Tibial nerve (tissue), 3 donors: ENCODE measurements at regions not wholly inside any gene's neighbourhood (a gene's known extent, or its start where the extent isn't known, plus 50 kb on each side); places are given as distances from the start of the nearest gene placed in this dataset.

Experiments
- POLR2A ChIP-seq, 2 donors: fragments of 450-650 bp; IDR thresholded peaks; one replicate each; pipeline ENCODE4 v1.6.1; 2017; ENCODE audit warnings: antibody characterized with exemption in 2 of 2, mild to moderate bottlenecking in 2 of 2, moderate library complexity in 2 of 2
- TF ChIP-seq, protein P1 (sequence below), 5 experiments: fragments of 200-600 bp in 3 of 5; fragments of 450-650 bp in 2 of 5; sonication (generic) in 3 of 5; IDR thresholded peaks; one replicate each; pipeline ENCODE4 v1.5.1; 2016 to 2019; ENCODE audit warnings: antibody characterized with exemption in 5 of 5, mild to moderate bottlenecking in 3 of 5, moderate library complexity in 2 of 5

DNA sequence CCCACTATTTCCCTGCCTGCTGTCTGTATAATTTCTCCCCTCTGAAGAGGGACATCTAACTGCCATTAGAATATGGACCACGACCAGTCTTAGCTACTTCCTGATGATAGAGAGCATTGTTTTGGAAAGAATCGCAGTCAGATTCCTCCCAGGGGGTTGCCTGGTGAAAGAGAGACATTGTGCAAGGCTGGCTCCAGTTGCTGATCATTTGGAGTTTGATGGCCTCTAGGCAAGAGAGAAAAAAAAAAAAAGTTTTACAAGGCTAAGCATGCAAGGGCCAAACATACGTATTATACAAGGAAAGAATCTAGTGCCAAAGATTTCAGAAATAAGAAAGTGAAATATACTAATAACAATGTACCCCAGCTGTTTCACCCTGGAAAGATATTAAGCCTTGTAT, 182.2 kb downstream of the CMPK2 start:
- TF ChIP-seq, protein P1, sequence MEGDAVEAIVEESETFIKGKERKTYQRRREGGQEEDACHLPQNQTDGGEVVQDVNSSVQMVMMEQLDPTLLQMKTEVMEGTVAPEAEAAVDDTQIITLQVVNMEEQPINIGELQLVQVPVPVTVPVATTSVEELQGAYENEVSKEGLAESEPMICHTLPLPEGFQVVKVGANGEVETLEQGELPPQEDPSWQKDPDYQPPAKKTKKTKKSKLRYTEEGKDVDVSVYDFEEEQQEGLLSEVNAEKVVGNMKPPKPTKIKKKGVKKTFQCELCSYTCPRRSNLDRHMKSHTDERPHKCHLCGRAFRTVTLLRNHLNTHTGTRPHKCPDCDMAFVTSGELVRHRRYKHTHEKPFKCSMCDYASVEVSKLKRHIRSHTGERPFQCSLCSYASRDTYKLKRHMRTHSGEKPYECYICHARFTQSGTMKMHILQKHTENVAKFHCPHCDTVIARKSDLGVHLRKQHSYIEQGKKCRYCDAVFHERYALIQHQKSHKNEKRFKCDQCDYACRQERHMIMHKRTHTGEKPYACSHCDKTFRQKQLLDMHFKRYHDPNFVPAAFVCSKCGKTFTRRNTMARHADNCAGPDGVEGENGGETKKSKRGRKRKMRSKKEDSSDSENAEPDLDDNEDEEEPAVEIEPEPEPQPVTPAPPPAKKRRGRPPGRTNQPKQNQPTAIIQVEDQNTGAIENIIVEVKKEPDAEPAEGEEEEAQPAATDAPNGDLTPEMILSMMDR (IDR thresholded peaks at IDR 0.05): no peak
- no peak for TF ChIP-seq POLR2A (IDR thresholded peaks at IDR 0.05)
